Epithelial cell of prostate (primary cell): ENCODE measurements at regions not wholly inside any gene's neighbourhood (a gene's known extent, or its start where the extent isn't known, plus 50 kb on each side); places are given as distances from the start of the nearest gene placed in this dataset.
"Not testable (repeated sequence)": the region's sequence is repeated elsewhere in the genome, so short reads cannot be mapped to it uniquely, and the experiment has no call there.

Source experiments
- DNase-seq: peaks from one replicate; pipeline ENCODE4 v3.0.0-alpha.2; 2011; ENCODE audit warnings: low read depth, low spot score
- H3K27ac ChIP-seq: fragments of 450-650 bp; 2 replicates; pipeline ENCODE4 v1.5.1; 2017; ENCODE audit warnings: mild to moderate bottlenecking

- DNase-seq = no peak
- no peak overlapping the region for H3K27ac ChIP-seq
These were observed 537.5 kb downstream of the NR2F2 start for GRCh38 chr15:96867992-96868391.

DNA sequence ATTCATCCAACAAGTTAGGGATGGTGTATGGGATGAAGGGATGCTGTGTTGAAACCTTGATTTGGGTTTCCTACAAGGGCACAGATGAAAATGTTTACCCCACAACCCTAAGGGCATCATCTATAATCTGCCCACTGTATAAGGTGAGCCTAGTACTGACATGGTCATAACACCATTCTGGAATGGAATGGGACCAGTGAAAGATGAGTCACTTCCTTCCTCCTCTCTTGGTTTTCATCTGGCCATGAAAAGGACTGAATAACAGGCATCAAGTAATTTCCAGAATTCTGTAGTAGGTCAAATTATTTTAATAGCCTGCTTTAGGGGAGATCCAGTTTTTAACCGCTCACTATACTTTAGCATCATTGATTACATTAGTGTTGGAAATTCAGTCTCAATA is 538.6 kb downstream of the NR2F2 start:
- DNase-seq = no peak
- no peak overlapping the region for H3K27ac ChIP-seq

DNA sequence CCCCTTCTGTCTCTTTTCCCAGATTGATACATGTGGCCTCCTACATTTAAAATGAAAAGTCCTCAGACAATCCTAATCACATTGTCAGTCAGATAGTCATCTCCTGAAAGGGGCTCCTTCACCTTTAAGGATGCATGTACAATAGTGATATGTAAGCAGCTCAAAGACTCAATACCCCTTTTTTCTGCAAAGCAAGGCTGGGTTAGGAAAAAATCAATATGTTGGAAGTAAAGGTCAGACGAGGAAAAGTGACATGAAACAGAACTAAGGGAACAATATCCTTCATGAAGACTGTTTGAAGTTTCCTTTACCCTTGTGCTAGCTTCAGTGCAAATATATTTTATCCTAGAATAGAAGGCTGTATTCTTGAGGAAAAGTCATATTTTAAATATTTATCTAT is 539.3 kb downstream of the NR2F2 start:
- DNase-seq = no peak
- no peak overlapping the region for H3K27ac ChIP-seq

GRCh38 chr15:96870580-96870979 is 540.1 kb downstream of the NR2F2 start:
- H3K27ac ChIP-seq = no peak overlapping the region
- no peak for DNase-seq

DNA sequence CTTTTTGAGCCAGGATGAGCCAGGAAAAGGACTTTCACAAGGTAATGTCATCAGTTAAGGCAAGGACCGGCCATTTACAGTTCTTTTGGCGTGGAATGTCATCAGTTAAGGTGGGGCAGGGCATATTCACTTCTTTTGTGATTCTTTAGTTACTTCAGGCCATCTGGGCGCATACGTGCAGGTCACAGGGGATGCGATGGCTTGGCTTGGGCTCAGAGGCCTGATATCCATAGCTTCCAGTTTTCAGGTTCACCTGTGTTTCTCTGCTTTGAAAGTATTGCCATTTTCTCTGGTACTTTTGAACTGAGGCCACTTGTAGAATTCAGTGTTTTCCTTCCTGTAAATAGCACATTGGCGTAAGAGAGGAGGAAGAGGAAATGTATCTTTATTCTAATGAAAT is 546.9 kb downstream of the NR2F2 start:
- DNase-seq, H3K27ac ChIP-seq: not testable (repeated sequence)

DNA sequence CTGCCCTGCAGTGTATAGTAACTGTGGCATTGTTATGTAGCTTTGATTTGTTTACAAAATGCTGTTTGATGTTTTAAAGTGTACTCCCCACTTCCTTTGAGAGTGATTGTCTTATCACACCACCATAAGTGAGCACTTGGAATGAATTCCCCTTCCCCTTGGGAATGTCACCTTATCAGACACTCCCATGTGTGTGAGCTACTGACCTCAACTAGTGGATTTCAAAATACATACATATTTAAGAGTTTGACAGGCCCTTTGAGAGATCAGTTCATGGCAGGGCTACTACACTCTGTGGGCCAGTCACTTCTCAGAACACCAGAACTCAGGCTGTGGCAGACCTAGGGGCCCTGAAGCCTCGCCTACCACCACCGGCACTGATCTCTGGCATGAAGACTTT is 547.6 kb downstream of the NR2F2 start:
- H3K27ac ChIP-seq = no peak overlapping the region

GRCh38 chr15:96882121-96882772 is 551.7 kb downstream of the NR2F2 start:
- no peak for DNase-seq
- no peak overlapping the region for H3K27ac ChIP-seq

More for the DNA sequence above, 547.6 kb downstream of the NR2F2 start:
- no peak for DNase-seq

GRCh38 chr15:96887730-96888129 is 557.2 kb downstream of the NR2F2 start:
- peak; percentile 29 for DNase-seq

DNA sequence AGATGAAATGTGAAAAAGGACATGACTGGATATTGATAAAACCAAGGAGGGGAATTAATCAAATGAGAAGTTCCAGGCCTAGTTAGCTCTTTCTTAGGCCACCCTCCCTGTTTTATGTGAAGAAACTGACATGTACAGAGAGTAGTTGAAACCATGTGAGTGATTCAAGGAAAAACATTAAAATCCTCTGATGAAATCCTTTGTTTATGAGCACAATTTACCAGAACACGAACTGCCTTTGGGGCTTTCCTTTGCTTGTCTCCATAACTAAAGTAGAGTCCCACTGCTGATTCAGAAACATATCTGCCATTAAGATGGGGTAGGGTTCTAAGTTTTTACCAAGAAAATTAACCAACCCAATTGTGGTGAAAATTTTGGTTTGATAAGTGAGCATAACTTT is 558.3 kb downstream of the NR2F2 start:
- DNase-seq = no peak

More at GRCh38 chr15:96887730-96888129, 557.2 kb downstream of the NR2F2 start:
- H3K27ac ChIP-seq = no peak overlapping the region

GRCh38 chr15:96889734-96890480 is 559.4 kb downstream of the NR2F2 start:
- H3K27ac ChIP-seq = no peak overlapping the region

More for the DNA sequence above, 558.3 kb downstream of the NR2F2 start:
- H3K27ac ChIP-seq = no peak overlapping the region

GRCh38 chr15:96891046-96891445 is 560.5 kb downstream of the NR2F2 start:
- no peak for DNase-seq
- H3K27ac ChIP-seq = no peak overlapping the region

More at GRCh38 chr15:96889734-96890480, 559.4 kb downstream of the NR2F2 start:
- no peak for DNase-seq

- peak; percentile 1 for DNase-seq
These were observed 562.8 kb downstream of the NR2F2 start for GRCh38 chr15:96893159-96893906.

GRCh38 chr15:96894659-96895058 is 564.2 kb downstream of the NR2F2 start:
- no peak overlapping the region for H3K27ac ChIP-seq
- no peak for DNase-seq

More at GRCh38 chr15:96893159-96893906, 562.8 kb downstream of the NR2F2 start:
- no peak overlapping the region for H3K27ac ChIP-seq

DNA sequence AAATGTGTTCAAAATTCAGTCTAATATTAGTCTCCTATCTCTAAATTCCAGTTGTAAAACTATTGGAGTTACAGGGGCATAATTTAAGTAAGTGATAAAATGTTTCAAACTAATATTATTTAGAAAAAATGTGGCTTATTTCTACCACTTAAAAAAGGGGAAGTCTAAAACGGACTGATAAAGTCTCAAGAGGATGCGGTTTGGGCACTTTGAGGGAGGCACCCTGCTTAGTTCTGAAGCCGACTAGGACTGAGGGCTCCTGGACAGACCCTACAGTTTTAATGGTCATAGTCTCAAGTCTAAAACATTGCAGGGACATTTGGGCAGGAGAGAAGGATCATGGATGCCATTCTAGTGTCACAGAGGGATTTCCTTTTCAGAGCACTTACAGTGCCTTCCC is 566.3 kb downstream of the NR2F2 start:
- DNase-seq = no peak

DNA sequence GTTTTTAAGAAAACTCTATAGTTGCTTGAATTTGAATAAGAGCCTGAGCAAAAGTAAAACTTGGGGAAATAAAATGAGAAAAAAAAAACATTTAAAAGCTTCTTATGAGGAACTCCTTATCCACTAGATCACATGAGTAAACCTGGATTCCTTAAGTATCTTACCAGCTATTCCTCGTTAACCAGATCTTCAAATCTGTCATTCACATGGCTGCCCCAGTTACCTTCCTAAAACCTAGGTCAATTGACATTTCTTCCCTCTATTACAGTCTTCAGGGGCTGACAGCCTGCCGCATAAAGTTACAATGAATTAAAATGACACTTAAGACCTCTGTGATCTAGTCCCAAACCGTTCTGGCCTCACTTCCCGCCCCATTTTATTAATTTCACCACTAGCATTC is 583.6 kb downstream of the NR2F2 start:
- DNase-seq = no peak
- no peak overlapping the region for H3K27ac ChIP-seq

More for the DNA sequence above, 566.3 kb downstream of the NR2F2 start:
- no peak overlapping the region for H3K27ac ChIP-seq

DNA sequence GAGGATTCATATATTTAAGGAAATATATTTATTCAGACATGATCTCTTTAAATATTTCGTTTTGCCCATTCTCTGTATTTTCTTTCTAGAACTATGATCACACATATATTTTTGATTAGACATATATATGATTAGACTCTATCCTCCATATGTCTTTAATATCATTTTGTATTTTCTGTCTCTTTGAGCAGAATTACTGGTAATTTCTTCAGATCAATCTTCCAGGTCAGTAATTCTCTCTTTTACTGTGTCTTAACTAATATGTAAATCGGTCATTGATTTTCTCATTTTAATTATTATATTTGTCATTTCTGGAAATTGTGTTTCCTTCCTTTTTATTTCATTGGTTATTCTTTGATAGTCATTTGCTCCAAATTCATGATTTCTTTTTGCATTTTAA is 586.2 kb downstream of the NR2F2 start:
- H3K27ac ChIP-seq = no peak overlapping the region
- no peak for DNase-seq

GRCh38 chr15:96924570-96924969 is 594.1 kb downstream of the NR2F2 start:
- DNase-seq = no peak

GRCh38 chr15:96947296-96948229 is 617.1 kb downstream of the NR2F2 start:
- DNase-seq = no peak
- H3K27ac ChIP-seq = no peak overlapping the region

More at GRCh38 chr15:96924570-96924969, 594.1 kb downstream of the NR2F2 start:
- no peak overlapping the region for H3K27ac ChIP-seq

- no peak for DNase-seq
- no peak overlapping the region for H3K27ac ChIP-seq
These were observed 618.5 kb downstream of the NR2F2 start for GRCh38 chr15:96948981-96949380.

DNA sequence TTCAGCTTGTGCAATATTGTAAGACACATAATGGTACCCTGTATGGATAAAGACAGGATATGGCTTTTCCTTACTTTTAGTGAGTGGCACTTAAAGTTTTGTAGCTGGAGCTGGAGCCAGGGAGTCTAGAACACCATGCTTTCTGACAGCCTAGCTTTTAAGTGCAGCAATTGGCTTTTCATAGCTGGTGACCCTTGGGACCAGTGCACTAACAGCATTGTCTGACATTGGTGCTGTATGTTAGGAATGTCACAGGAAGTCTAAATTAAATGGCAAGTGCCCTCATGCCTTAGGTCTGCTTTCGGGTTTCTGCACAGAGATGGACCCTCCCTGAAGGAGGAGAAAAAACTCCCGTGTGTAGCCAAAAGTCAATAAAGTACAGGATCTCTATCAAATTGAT is 628.2 kb downstream of the NR2F2 start:
- DNase-seq = no peak
- H3K27ac ChIP-seq = no peak overlapping the region
